ENCODE measurements at regions not wholly inside any gene's neighbourhood (a gene's known extent, or its start where the extent isn't known, plus 50 kb on each side); places are given as distances from the start of the nearest gene placed in this dataset.
A peak's percentile ranks its signal among the peaks of the same experiment; 100 is the strongest.

DNA sequence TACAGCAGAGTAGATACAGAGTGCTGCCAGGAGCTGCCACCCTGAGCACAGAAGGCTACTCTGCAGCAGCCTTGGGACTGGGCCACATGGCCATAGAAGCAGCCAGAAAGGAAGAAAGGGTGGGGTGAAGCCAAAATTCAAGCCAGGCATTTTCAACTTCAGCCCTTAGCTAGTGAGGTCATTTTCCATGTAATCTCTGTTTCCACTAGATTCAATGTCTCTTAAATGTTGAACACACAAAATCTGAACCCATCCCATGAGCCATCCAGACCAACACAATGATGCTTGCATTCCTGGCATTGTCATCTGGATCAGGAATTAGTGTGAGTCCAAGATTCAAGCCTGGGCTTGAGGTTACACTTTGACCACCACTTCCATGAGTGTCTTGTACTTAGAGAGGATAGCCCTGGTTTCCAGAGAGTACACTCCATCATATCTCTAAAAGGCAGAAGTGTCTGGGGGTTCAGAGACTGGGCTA, 243.6 kb downstream of the OSR1 start:
- peak; percentile 92 for FAIRE-seq
- no peaks in the 10 kb centered on the region for H3K79me2 ChIP-seq (ENCODE audit: control insufficient read depth, insufficient read depth, low read length)
- H3K27ac ChIP-seq (ENCODE audit: control insufficient read depth, insufficient read depth, low read length): no peak overlapping the region
- H4K20me1 ChIP-seq (ENCODE audit: control insufficient read depth, extremely low read depth, insufficient read depth, low read length): no peaks in the 10 kb centered on the region
- H3K36me3 ChIP-seq (ENCODE audit: control insufficient read depth in 2 of 2, extremely low read depth in 1 of 2, insufficient read depth in 2 of 2, low read length in 2 of 2): no peaks in the 10 kb centered on the region
- H2AFZ ChIP-seq (ENCODE audit: control insufficient read depth, low read length): peak overlapping the region; percentile 11
- H3K4me2 ChIP-seq (ENCODE audit: control insufficient read depth, extremely low read depth, insufficient read depth, low read depth, low read length): no peak overlapping the region
- no peak for TF ChIP-seq EZH2 (IDR thresholded peaks at IDR 0.05; ENCODE audit: low read length)
- TF ChIP-seq, protein P1, sequence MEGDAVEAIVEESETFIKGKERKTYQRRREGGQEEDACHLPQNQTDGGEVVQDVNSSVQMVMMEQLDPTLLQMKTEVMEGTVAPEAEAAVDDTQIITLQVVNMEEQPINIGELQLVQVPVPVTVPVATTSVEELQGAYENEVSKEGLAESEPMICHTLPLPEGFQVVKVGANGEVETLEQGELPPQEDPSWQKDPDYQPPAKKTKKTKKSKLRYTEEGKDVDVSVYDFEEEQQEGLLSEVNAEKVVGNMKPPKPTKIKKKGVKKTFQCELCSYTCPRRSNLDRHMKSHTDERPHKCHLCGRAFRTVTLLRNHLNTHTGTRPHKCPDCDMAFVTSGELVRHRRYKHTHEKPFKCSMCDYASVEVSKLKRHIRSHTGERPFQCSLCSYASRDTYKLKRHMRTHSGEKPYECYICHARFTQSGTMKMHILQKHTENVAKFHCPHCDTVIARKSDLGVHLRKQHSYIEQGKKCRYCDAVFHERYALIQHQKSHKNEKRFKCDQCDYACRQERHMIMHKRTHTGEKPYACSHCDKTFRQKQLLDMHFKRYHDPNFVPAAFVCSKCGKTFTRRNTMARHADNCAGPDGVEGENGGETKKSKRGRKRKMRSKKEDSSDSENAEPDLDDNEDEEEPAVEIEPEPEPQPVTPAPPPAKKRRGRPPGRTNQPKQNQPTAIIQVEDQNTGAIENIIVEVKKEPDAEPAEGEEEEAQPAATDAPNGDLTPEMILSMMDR (optimal IDR thresholded peaks at IDR 0.05 in 1 of 3, IDR thresholded peaks at IDR 0.05 in 1 of 3, conservative IDR thresholded peaks at IDR 0.05 in 1 of 3; ENCODE audit: extremely low read depth in 1 of 3, insufficient read depth in 2 of 3, low read length in 3 of 3): no peak
- H3K9ac ChIP-seq (ENCODE audit: control insufficient read depth, extremely low read depth, insufficient read depth, low read length): no peak overlapping the region
- H3K9me3 ChIP-seq (ENCODE audit: control insufficient read depth, low read depth, low read length): no peaks in the 10 kb centered on the region
- no peaks in the 10 kb centered on the region for H3K9me1 ChIP-seq (ENCODE audit: control insufficient read depth, extremely low read depth, insufficient read depth, low read length)
- no peak overlapping the region for H3K4me3 ChIP-seq (ENCODE audit: control insufficient read depth in 2 of 3, extremely low read depth in 1 of 3, insufficient read depth in 2 of 3, low read depth in 1 of 3, low read length in 3 of 3)
- H3K27me3 ChIP-seq (ENCODE audit: control insufficient read depth, extremely low read depth, insufficient read depth, low read length): no peaks in the 10 kb centered on the region
- H3K4me1 ChIP-seq (ENCODE audit: control insufficient read depth, extremely low read depth, insufficient read depth, low read length): peaks cover 8% of the 10 kb centered on the region
- DNase-seq (ENCODE audit: low read depth, low spot score): peak; percentile 45
- dilution Hi-C loops (cut with MboI; ENCODE audit: extremely low pct_ligation_motif_present, low sequenced_read_pairs): no loop called here

DNA sequence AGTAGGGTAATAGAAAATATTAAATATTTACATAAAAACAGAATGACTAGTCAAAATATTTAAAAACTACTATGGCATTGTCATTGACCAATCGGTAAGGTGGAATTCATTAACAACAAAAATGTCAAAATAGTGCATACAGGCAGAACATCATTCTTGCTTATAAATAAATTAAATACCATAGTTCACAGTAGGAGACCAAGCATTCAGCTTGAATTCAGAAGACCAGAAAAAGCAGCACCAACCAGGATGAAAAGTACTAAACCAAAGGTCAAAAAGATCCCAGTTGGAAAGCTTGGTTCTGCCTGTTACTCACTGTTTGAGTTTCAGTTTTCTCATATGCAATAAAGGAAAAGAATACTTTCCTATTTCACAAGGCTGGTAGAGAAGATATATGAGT, 244.3 kb downstream of the OSR1 start:
- DNase-seq (ENCODE audit: low read depth, low spot score) (no peak), FAIRE-seq (no peak)
- dilution Hi-C loops (cut with MboI; ENCODE audit: extremely low pct_ligation_motif_present, low sequenced_read_pairs): no loop called here
- TF ChIP-seq, protein P1 (optimal IDR thresholded peaks at IDR 0.05 in 1 of 3, IDR thresholded peaks at IDR 0.05 in 1 of 3, conservative IDR thresholded peaks at IDR 0.05 in 1 of 3; ENCODE audit: extremely low read depth in 1 of 3, insufficient read depth in 2 of 3, low read length in 3 of 3): no peak
- no peak for TF ChIP-seq EZH2 (IDR thresholded peaks at IDR 0.05; ENCODE audit: low read length)
- Histone ChIP-seq H3K4me1 (ENCODE audit: control insufficient read depth, extremely low read depth, insufficient read depth, low read length) (peaks cover 8% of the 10 kb centered on the region), H2AFZ (ENCODE audit: control insufficient read depth, low read length) (no peak overlapping the region), H3K9me1 (ENCODE audit: control insufficient read depth, extremely low read depth, insufficient read depth, low read length) (no peaks in the 10 kb centered on the region), H3K9me3 (ENCODE audit: control insufficient read depth, low read depth, low read length) (no peaks in the 10 kb centered on the region), H3K36me3 (ENCODE audit: control insufficient read depth in 2 of 2, extremely low read depth in 1 of 2, insufficient read depth in 2 of 2, low read length in 2 of 2) (no peaks in the 10 kb centered on the region), H3K79me2 (ENCODE audit: control insufficient read depth, insufficient read depth, low read length) (no peaks in the 10 kb centered on the region), H3K27me3 (ENCODE audit: control insufficient read depth, extremely low read depth, insufficient read depth, low read length) (no peaks in the 10 kb centered on the region), H3K4me2 (ENCODE audit: control insufficient read depth, extremely low read depth, insufficient read depth, low read depth, low read length) (no peak overlapping the region), H4K20me1 (ENCODE audit: control insufficient read depth, extremely low read depth, insufficient read depth, low read length) (no peaks in the 10 kb centered on the region), H3K9ac (ENCODE audit: control insufficient read depth, extremely low read depth, insufficient read depth, low read length) (no peak overlapping the region), H3K4me3 (ENCODE audit: control insufficient read depth in 2 of 3, extremely low read depth in 1 of 3, insufficient read depth in 2 of 3, low read depth in 1 of 3, low read length in 3 of 3) (no peak overlapping the region), H3K27ac (ENCODE audit: control insufficient read depth, insufficient read depth, low read length) (no peak overlapping the region)

All from keratinocyte (primary cell).